Ectodermal cell (in vitro differentiated cells): ENCODE measurements at regions not wholly inside any gene's neighbourhood (a gene's known extent, or its start where the extent isn't known, plus 50 kb on each side); places are given as distances from the start of the nearest gene placed in this dataset.
"Not testable (repeated sequence)": the region's sequence is repeated elsewhere in the genome, so short reads cannot be mapped to it uniquely, and the experiment has no call there.

Experiments used
- H3K27ac ChIP-seq: 2 replicates; pipeline ENCODE4 v1.7.0; 2013; ENCODE audit warnings: mild to moderate bottlenecking, low read depth, low read length; ENCODE audit not compliant: insufficient read depth, poor library complexity, severe bottlenecking
- H3K27me3 ChIP-seq: 2 replicates; pipeline ENCODE4 v1.7.0; 2013; ENCODE audit warnings: mild to moderate bottlenecking, low read length; ENCODE audit not compliant: insufficient read depth, control insufficient read depth, poor library complexity, severe bottlenecking
- H3K36me3 ChIP-seq: one replicate; pipeline ENCODE4 v1.7.0; 2013; ENCODE audit warnings: low read length; ENCODE audit not compliant: control insufficient read depth, insufficient read depth
- H3K4me1 ChIP-seq: one replicate; pipeline ENCODE4 v1.7.0; 2013; ENCODE audit warnings: low read length; ENCODE audit not compliant: control insufficient read depth, insufficient read depth
- H3K4me3 ChIP-seq: 2 replicates; pipeline ENCODE4 v1.7.0; 2013; ENCODE audit warnings: low read depth, low read length, control low read depth; ENCODE audit not compliant: insufficient read depth
- H3K9me3 ChIP-seq: 2 replicates; pipeline ENCODE4 v1.7.0; 2013; ENCODE audit warnings: mild to moderate bottlenecking, low read length, moderate library complexity; ENCODE audit not compliant: control insufficient read depth
- WGBS, 2 experiments: methylation state at CpG; one replicate each; pipeline ENCODE4 v1.1.7; 2013; ENCODE audit warnings: missing lambda C conversion rate in 2 of 2; 5-methylcytosine and 5-hydroxymethylcytosine counted together

GRCh38 chr10:10730471-10731043 lies 287.1 kb upstream of the CELF2 start:
- H3K27ac ChIP-seq: no peak overlapping the region
- H3K27me3 ChIP-seq: no peaks in the 10 kb centered on the region
- 94 to 97% methylated on average over 5 of the region's 5 CpGs for WGBS, 2 experiments
- no peaks in the 10 kb centered on the region for H3K4me1 ChIP-seq
- no peak overlapping the region for H3K4me3 ChIP-seq
- H3K36me3 ChIP-seq: no peaks in the 10 kb centered on the region
- no peaks in the 10 kb centered on the region for H3K9me3 ChIP-seq

GRCh38 chr10:10731366-10731765 lies 286.3 kb upstream of the CELF2 start:
- WGBS, 2 experiments: 93 to 100% methylated on average over 1 to 2 of the region's 2 CpGs

GRCh38 chr10:10734356-10735064 lies 283.2 kb upstream of the CELF2 start:
- H3K36me3 ChIP-seq: no peaks in the 10 kb centered on the region
- H3K27ac ChIP-seq: no peak overlapping the region
- H3K4me3 ChIP-seq: no peak overlapping the region
- no peaks in the 10 kb centered on the region for H3K9me3 ChIP-seq
- H3K27me3 ChIP-seq: no peaks in the 10 kb centered on the region
- WGBS, 2 experiments: 93 to 96% methylated on average over 4 of the region's 5 CpGs
- no peaks in the 10 kb centered on the region for H3K4me1 ChIP-seq

More at GRCh38 chr10:10731366-10731765, 286.3 kb upstream of the CELF2 start:
- no peaks in the 10 kb centered on the region for H3K27me3 ChIP-seq
- no peaks in the 10 kb centered on the region for H3K4me1 ChIP-seq
- no peak overlapping the region for H3K4me3 ChIP-seq
- no peak overlapping the region for H3K27ac ChIP-seq
- no peaks in the 10 kb centered on the region for H3K9me3 ChIP-seq
- no peaks in the 10 kb centered on the region for H3K36me3 ChIP-seq

DNA sequence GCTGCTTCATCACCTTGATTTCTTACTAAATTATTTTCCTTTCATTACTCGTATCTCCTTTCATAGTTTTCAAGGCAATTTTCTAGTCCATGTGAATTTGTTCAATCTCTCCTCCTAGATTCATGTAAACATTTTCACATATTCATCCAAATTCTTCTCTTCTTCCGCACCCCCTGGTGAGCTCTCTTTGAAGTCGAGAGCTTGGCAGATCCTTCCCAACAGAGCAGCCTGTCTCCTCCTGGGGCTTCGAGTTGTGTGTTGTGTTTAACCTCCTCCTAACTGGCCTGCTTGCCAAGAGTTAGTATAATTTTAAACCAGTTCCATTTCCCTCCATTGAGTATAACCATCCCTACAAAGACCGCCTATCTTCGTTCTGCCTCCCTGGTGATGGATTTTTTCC lies 272.4 kb upstream of the CELF2 start:
- no peaks in the 10 kb centered on the region for H3K36me3 ChIP-seq
- H3K9me3 ChIP-seq: no peaks in the 10 kb centered on the region
- no peaks in the 10 kb centered on the region for H3K27me3 ChIP-seq
- H3K4me3 ChIP-seq: no peak overlapping the region
- H3K4me1 ChIP-seq: no peaks in the 10 kb centered on the region
- no peak overlapping the region for H3K27ac ChIP-seq
- 65 to 68% methylated on average over 6 of the region's 6 CpGs for WGBS, 2 experiments

GRCh38 chr10:10755490-10755889 lies 262.2 kb upstream of the CELF2 start:
- Histone ChIP-seq H3K9me3 (no peaks in the 10 kb centered on the region), H3K4me1 (peaks cover 4% of the 10 kb centered on the region), H3K4me3 (no peak overlapping the region), H3K27ac (no peak overlapping the region), H3K36me3 (no peaks in the 10 kb centered on the region), H3K27me3 (no peaks in the 10 kb centered on the region)
- WGBS, 2 experiments: 92 to 93% methylated on average over 8 of the region's 9 CpGs

DNA sequence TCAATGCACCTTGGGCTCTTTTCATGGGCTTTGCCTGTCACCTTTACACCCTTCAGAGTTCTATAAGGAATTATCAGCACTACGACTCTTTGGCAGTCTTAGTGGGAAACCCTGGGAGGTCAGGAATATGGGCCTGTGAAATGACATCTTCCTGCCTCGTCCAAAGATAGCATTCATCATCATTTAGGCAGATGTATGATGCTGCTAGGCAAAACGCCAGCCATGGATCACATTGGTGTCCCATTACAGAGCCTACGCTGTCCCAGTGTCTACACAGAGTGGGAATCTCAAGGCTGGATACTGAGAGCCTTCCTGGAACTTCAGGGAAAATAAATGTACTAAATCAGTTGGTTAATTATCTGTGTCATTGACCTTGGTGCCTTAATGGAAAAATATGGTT lies 259.4 kb upstream of the CELF2 start:
- Histone ChIP-seq H3K27ac (no peak overlapping the region), H3K36me3 (no peaks in the 10 kb centered on the region), H3K27me3 (no peaks in the 10 kb centered on the region), H3K9me3 (no peaks in the 10 kb centered on the region), H3K4me3 (no peak overlapping the region), H3K4me1 (no peaks in the 10 kb centered on the region)
- 88 to 93% methylated on average over 4 of the region's 4 CpGs for WGBS, 2 experiments

DNA sequence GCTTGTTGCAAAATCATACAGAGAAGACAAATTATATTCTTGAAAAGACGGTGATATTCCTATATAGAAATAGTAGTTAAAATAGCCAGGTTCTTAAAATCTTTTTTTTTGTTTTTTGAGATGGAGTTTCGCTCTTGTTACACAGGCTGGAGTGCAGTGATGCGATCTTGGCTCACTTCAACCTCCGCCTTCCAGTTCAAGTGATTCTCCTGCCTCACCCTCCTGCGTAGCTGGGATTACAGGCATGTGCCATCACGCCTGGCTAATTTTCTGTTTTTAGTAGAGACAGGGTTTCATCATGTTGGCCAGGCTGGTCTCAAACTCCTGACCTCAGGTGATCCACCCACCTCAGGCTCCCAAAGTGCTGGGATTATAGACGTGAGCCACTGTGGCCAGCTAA lies 257.9 kb upstream of the CELF2 start:
- not testable (repeated sequence) for H3K4me3 ChIP-seq, H3K27ac ChIP-seq, H3K27me3 ChIP-seq, H3K36me3 ChIP-seq, H3K9me3 ChIP-seq, H3K4me1 ChIP-seq
- WGBS, 2 experiments: 88 to 90% methylated on average over 7 of the region's 7 CpGs

DNA sequence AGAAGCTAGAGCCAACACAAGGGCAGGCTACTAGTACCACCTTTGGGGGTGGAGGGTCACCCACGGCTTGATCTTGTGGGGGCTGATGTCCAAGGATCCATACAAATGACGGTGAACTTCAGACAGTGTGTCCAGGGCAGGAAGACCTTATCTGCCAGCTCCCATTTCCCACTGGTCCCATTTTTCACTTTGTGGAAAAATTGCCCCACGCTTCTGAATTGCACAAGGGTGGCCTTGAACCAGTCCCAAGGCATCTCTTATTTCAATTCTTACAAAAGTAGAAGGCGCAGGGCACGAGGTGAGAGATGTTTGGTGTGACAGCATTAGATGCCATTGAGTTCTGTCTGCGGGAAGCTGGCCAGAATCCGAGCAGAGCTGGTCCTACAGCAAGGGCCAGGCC lies 252.7 kb upstream of the CELF2 start:
- WGBS, 2 experiments: 93 to 95% methylated on average over 7 of the region's 7 CpGs
- Histone ChIP-seq H3K27me3 (no peaks in the 10 kb centered on the region), H3K4me1 (no peaks in the 10 kb centered on the region), H3K27ac (no peak overlapping the region), H3K4me3 (no peak overlapping the region), H3K36me3 (no peaks in the 10 kb centered on the region), H3K9me3 (no peaks in the 10 kb centered on the region)

GRCh38 chr10:10772411-10772810 lies 245.3 kb upstream of the CELF2 start:
- Histone ChIP-seq H3K4me1 (no peaks in the 10 kb centered on the region), H3K27ac (no peak overlapping the region), H3K9me3 (no peaks in the 10 kb centered on the region), H3K27me3 (no peaks in the 10 kb centered on the region), H3K36me3 (no peaks in the 10 kb centered on the region), H3K4me3 (no peak overlapping the region)
- 97 to 98% methylated on average over 3 of the region's 3 CpGs for WGBS, 2 experiments

- WGBS, 2 experiments: 89 to 93% methylated on average over 3 to 4 of the region's 6 CpGs
These were observed 244.7 kb upstream of the CELF2 start for GRCh38 chr10:10772874-10773508.

More at GRCh38 chr10:10772874-10773508, 244.7 kb upstream of the CELF2 start:
- Histone ChIP-seq H3K27me3 (no peaks in the 10 kb centered on the region), H3K36me3 (no peaks in the 10 kb centered on the region), H3K9me3 (no peaks in the 10 kb centered on the region), H3K4me3 (no peak overlapping the region), H3K4me1 (no peaks in the 10 kb centered on the region), H3K27ac (no peak overlapping the region)
